22Rv1 (cell line): ENCODE measurements at regions not wholly inside any gene's neighbourhood (a gene's known extent, or its start where the extent isn't known, plus 50 kb on each side); places are given as distances from the start of the nearest gene placed in this dataset.

Source experiments
- ZFX ChIP-seq: fragments of 450-650 bp; IDR thresholded peaks from 2 replicates; pipeline ENCODE4 v1.6.1; 2017; ENCODE audit warnings: antibody characterized with exemption, borderline replicate concordance
- TF ChIP-seq, protein P1 (sequence below): fragments of 450-650 bp; IDR thresholded peaks from 2 replicates; pipeline ENCODE4 v1.5.1; 2017; ENCODE audit warnings: mild to moderate bottlenecking

DNA sequence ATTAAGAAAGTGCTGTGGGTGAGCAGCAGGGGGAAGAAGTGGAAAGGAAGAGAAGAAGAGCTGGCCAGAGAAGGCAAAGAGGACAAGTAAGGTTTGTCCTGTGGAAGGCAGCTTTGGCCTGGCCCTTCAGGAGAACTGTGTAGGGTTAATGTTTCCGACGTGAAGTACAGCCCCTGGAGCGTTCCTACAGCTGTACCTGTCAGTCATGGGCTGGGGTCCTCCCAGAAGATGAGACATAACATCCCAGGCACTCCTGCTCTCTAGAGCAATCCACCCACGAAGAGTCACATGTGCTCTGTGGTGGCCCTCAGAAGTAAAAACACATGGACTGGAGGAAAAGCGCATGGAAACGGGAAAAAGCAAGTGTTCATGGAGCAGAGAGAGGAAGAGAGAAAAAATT lies 237.4 kb downstream of the CAAP1 start:
- TF ChIP-seq, protein P1, sequence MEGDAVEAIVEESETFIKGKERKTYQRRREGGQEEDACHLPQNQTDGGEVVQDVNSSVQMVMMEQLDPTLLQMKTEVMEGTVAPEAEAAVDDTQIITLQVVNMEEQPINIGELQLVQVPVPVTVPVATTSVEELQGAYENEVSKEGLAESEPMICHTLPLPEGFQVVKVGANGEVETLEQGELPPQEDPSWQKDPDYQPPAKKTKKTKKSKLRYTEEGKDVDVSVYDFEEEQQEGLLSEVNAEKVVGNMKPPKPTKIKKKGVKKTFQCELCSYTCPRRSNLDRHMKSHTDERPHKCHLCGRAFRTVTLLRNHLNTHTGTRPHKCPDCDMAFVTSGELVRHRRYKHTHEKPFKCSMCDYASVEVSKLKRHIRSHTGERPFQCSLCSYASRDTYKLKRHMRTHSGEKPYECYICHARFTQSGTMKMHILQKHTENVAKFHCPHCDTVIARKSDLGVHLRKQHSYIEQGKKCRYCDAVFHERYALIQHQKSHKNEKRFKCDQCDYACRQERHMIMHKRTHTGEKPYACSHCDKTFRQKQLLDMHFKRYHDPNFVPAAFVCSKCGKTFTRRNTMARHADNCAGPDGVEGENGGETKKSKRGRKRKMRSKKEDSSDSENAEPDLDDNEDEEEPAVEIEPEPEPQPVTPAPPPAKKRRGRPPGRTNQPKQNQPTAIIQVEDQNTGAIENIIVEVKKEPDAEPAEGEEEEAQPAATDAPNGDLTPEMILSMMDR, result no peak
- no peak for TF ChIP-seq ZFX
